ENCODE measurements at regions not wholly inside any gene's neighbourhood (a gene's known extent, or its start where the extent isn't known, plus 50 kb on each side); places are given as distances from the start of the nearest gene placed in this dataset.

DNA sequence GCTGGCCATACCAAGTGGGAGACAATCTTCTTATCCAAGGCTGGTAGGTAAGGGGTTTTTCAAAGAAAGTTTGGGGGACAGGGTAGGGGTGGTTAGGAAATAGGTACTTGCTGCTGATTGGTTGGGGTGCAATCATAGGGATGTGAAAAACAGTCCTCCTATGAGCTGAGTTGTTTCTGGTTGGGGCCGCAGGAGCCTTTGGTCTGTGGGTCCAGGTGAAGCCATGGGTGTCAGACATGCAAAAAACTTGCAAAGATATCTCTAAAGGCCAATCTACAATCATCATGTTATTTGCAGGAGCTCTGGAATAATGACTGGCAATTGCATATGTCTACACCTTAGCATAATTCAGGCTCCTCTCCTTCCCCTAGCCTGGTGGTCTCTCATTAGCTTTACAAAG is 982.3 kb downstream of the DIPK2A start:
- DNase-seq (ENCODE audit: low read depth, low spot score) (no peak), FAIRE-seq (no peak)
- Histone ChIP-seq H3K9ac (ENCODE audit: control insufficient read depth, extremely low read depth, insufficient read depth, low read length) (no peak overlapping the region), H3K9me1 (ENCODE audit: control insufficient read depth, extremely low read depth, insufficient read depth, low read length) (no peaks in the 10 kb centered on the region), H3K4me2 (ENCODE audit: control insufficient read depth, extremely low read depth, insufficient read depth, low read depth, low read length) (no peak overlapping the region), H3K36me3 (ENCODE audit: control insufficient read depth in 2 of 2, extremely low read depth in 1 of 2, insufficient read depth in 2 of 2, low read length in 2 of 2) (no peaks in the 10 kb centered on the region), H3K27me3 (ENCODE audit: control insufficient read depth, extremely low read depth, insufficient read depth, low read length) (no peaks in the 10 kb centered on the region), H3K4me3 (ENCODE audit: control insufficient read depth in 2 of 3, extremely low read depth in 1 of 3, insufficient read depth in 2 of 3, low read depth in 1 of 3, low read length in 3 of 3) (no peak overlapping the region), H3K27ac (ENCODE audit: control insufficient read depth, insufficient read depth, low read length) (no peak overlapping the region), H2AFZ (ENCODE audit: control insufficient read depth, low read length) (no peak overlapping the region), H3K4me1 (ENCODE audit: control insufficient read depth, extremely low read depth, insufficient read depth, low read length) (no peaks in the 10 kb centered on the region), H3K79me2 (ENCODE audit: control insufficient read depth, insufficient read depth, low read length) (no peaks in the 10 kb centered on the region), H3K9me3 (ENCODE audit: control insufficient read depth, low read depth, low read length) (no peaks in the 10 kb centered on the region), H4K20me1 (ENCODE audit: control insufficient read depth, extremely low read depth, insufficient read depth, low read length) (no peaks in the 10 kb centered on the region)
- dilution Hi-C loops (cut with MboI; ENCODE audit: extremely low pct_ligation_motif_present, low sequenced_read_pairs), result no loop called here
- TF ChIP-seq, protein P1, sequence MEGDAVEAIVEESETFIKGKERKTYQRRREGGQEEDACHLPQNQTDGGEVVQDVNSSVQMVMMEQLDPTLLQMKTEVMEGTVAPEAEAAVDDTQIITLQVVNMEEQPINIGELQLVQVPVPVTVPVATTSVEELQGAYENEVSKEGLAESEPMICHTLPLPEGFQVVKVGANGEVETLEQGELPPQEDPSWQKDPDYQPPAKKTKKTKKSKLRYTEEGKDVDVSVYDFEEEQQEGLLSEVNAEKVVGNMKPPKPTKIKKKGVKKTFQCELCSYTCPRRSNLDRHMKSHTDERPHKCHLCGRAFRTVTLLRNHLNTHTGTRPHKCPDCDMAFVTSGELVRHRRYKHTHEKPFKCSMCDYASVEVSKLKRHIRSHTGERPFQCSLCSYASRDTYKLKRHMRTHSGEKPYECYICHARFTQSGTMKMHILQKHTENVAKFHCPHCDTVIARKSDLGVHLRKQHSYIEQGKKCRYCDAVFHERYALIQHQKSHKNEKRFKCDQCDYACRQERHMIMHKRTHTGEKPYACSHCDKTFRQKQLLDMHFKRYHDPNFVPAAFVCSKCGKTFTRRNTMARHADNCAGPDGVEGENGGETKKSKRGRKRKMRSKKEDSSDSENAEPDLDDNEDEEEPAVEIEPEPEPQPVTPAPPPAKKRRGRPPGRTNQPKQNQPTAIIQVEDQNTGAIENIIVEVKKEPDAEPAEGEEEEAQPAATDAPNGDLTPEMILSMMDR (optimal IDR thresholded peaks at IDR 0.05 in 1 of 3, IDR thresholded peaks at IDR 0.05 in 1 of 3, conservative IDR thresholded peaks at IDR 0.05 in 1 of 3; ENCODE audit: extremely low read depth in 1 of 3, insufficient read depth in 2 of 3, low read length in 3 of 3), result no peak
- TF ChIP-seq EZH2 (IDR thresholded peaks at IDR 0.05; ENCODE audit: low read length), result no peak

DNA sequence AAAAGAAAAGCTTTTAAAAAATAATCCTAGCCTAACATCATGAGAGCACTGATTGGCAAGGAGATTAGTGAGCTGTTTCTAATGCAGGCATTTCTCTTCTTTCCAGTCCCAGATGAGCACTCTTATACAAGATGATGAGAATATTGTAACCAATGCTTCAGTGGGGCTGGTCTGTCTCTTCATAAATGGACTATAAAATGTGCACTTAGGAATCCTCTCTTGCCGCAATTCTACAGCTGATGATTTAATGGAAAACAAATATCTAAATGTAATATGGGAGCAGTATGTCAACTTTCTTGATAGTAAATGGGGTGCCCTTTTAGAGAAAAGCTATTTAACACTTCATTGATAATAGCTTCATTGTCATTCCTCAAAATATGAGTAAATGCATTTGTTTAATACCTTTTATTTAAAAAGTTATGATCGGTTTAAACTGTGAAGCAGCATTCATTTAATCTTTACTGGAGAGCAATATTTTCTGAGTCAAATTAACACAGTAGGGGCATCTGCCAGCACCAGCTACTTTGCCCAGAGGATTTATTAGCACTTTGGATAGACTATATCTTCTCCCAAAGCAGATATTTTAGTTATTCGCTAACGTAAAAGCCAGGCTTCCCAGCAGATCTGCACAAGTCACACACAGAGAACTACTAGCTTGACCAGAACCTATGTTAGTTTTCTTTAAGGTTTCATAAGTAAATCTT is 985.9 kb downstream of the DIPK2A start:
- TF ChIP-seq EZH2 (IDR thresholded peaks at IDR 0.05; ENCODE audit: low read length), result no peak
- TF ChIP-seq, protein P1 (optimal IDR thresholded peaks at IDR 0.05 in 1 of 3, IDR thresholded peaks at IDR 0.05 in 1 of 3, conservative IDR thresholded peaks at IDR 0.05 in 1 of 3; ENCODE audit: extremely low read depth in 1 of 3, insufficient read depth in 2 of 3, low read length in 3 of 3), result no peak
- Histone ChIP-seq H3K9me1 (ENCODE audit: control insufficient read depth, extremely low read depth, insufficient read depth, low read length) (no peaks in the 10 kb centered on the region), H3K27ac (ENCODE audit: control insufficient read depth, insufficient read depth, low read length) (no peak overlapping the region), H3K4me3 (ENCODE audit: control insufficient read depth in 2 of 3, extremely low read depth in 1 of 3, insufficient read depth in 2 of 3, low read depth in 1 of 3, low read length in 3 of 3) (no peak overlapping the region), H3K9ac (ENCODE audit: control insufficient read depth, extremely low read depth, insufficient read depth, low read length) (no peak overlapping the region), H4K20me1 (ENCODE audit: control insufficient read depth, extremely low read depth, insufficient read depth, low read length) (no peaks in the 10 kb centered on the region), H2AFZ (ENCODE audit: control insufficient read depth, low read length) (no peak overlapping the region), H3K4me2 (ENCODE audit: control insufficient read depth, extremely low read depth, insufficient read depth, low read depth, low read length) (no peak overlapping the region), H3K79me2 (ENCODE audit: control insufficient read depth, insufficient read depth, low read length) (no peaks in the 10 kb centered on the region), H3K36me3 (ENCODE audit: control insufficient read depth in 2 of 2, extremely low read depth in 1 of 2, insufficient read depth in 2 of 2, low read length in 2 of 2) (no peaks in the 10 kb centered on the region), H3K9me3 (ENCODE audit: control insufficient read depth, low read depth, low read length) (no peaks in the 10 kb centered on the region), H3K4me1 (ENCODE audit: control insufficient read depth, extremely low read depth, insufficient read depth, low read length) (no peaks in the 10 kb centered on the region), H3K27me3 (ENCODE audit: control insufficient read depth, extremely low read depth, insufficient read depth, low read length) (no peaks in the 10 kb centered on the region)
- DNase-seq (ENCODE audit: low read depth, low spot score) (no peak), FAIRE-seq (no peak)
- dilution Hi-C loops (cut with MboI; ENCODE audit: extremely low pct_ligation_motif_present, low sequenced_read_pairs), result no loop called here
